ENCODE measurements at regions not wholly inside any gene's neighbourhood (a gene's known extent, or its start where the extent isn't known, plus 50 kb on each side); places are given as distances from the start of the nearest gene placed in this dataset.

- DNase-seq = no peak
Observed at GRCh38 chr2:150767991-150768746, 280.7 kb upstream of the RND3 start.

- DNase-seq = no peak
Observed at GRCh38 chr2:150762571-150762970, 275.1 kb upstream of the RND3 start.

GRCh38 chr2:150759531-150759930 lies 272.1 kb upstream of the RND3 start:
- DNase-seq = no peak

GRCh38 chr2:150759106-150759505 lies 271.6 kb upstream of the RND3 start:
- DNase-seq = no peak

- no peak for DNase-seq
Observed at GRCh38 chr2:150752229-150752628, 264.8 kb upstream of the RND3 start.

- DNase-seq = no peak
Observed at GRCh38 chr2:150750720-150751119, 263.3 kb upstream of the RND3 start.

GRCh38 chr2:150742094-150742493 lies 254.6 kb upstream of the RND3 start:
- DNase-seq = no peak

- DNase-seq = no peak
Observed at GRCh38 chr2:150735894-150736498, 248.5 kb upstream of the RND3 start.

- DNase-seq = no peak
Observed at GRCh38 chr2:150733051-150733618, 245.7 kb upstream of the RND3 start.

- no peak for DNase-seq
Observed at GRCh38 chr2:150732491-150732890, 245.0 kb upstream of the RND3 start.

GRCh38 chr2:150732064-150732463 lies 244.6 kb upstream of the RND3 start:
- no peak for DNase-seq

GRCh38 chr2:150729495-150729955 lies 242.1 kb upstream of the RND3 start:
- DNase-seq = no peak

GRCh38 chr2:150718280-150718679 lies 230.8 kb upstream of the RND3 start:
- DNase-seq = no peak

GRCh38 chr2:150716186-150716585 lies 228.7 kb upstream of the RND3 start:
- DNase-seq = no peak

GRCh38 chr2:150715501-150715900 lies 228.0 kb upstream of the RND3 start:
- DNase-seq = no peak

- no peak for DNase-seq
Observed at GRCh38 chr2:150710916-150711315, 223.4 kb upstream of the RND3 start.

- DNase-seq = no peak
Observed at GRCh38 chr2:150710041-150710440, 222.6 kb upstream of the RND3 start.

- DNase-seq = no peak
Observed at GRCh38 chr2:150706561-150706960, 219.1 kb upstream of the RND3 start.

- no peak for DNase-seq
Observed at GRCh38 chr2:150705767-150706166, 218.3 kb upstream of the RND3 start.

GRCh38 chr2:150705357-150705756 lies 217.9 kb upstream of the RND3 start:
- no peak for DNase-seq

GRCh38 chr2:150702791-150703190 lies 215.3 kb upstream of the RND3 start:
- no peak for DNase-seq

GRCh38 chr2:150700666-150701580 lies 213.5 kb upstream of the RND3 start:
- DNase-seq = no peak

GRCh38 chr2:150699218-150699617 lies 211.8 kb upstream of the RND3 start:
- no peak for DNase-seq

Data from SIG-M5 (cell line).